GM12875 (cell line): ENCODE measurements at regions not wholly inside any gene's neighbourhood (a gene's known extent, or its start where the extent isn't known, plus 50 kb on each side); places are given as distances from the start of the nearest gene placed in this dataset.
"Not testable (repeated sequence)": the region's sequence is repeated elsewhere in the genome, so short reads cannot be mapped to it uniquely, and the experiment has no call there.

Experiments
- H3K4me3 ChIP-seq: one replicate; pipeline ENCODE4 v1.5.1; 2011; ENCODE audit warnings: low read depth, low read length, control low read depth
- TF ChIP-seq, protein P1 (sequence below): IDR thresholded peaks from 2 replicates; pipeline ENCODE4 v1.5.1; 2011; ENCODE audit warnings: low read depth, mild to moderate bottlenecking, control low read depth, inconsistent platforms, low read length, moderate library complexity, borderline replicate concordance; ENCODE audit not compliant: insufficient read depth

DNA sequence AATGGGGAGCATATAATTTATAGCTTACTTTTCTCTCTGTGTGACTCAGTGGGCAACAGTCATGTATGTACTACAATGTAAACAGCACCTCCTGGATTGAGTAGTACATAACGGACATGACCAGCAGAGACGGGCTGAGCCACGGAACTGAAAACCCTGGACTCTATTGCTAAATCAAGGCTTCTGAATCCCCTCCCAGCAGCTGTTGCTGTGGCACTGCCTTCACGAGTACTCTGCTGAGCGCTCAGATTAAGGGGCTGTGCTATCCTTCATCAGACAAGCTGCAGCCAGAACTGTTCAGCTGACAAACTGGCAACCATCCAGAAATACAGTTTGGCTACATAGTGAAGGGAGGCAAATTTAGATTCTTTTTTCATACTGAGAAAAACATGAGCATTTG lies 131.3 kb upstream of the CCDC180 start:
- no peak overlapping the region for H3K4me3 ChIP-seq
- TF ChIP-seq, protein P1, sequence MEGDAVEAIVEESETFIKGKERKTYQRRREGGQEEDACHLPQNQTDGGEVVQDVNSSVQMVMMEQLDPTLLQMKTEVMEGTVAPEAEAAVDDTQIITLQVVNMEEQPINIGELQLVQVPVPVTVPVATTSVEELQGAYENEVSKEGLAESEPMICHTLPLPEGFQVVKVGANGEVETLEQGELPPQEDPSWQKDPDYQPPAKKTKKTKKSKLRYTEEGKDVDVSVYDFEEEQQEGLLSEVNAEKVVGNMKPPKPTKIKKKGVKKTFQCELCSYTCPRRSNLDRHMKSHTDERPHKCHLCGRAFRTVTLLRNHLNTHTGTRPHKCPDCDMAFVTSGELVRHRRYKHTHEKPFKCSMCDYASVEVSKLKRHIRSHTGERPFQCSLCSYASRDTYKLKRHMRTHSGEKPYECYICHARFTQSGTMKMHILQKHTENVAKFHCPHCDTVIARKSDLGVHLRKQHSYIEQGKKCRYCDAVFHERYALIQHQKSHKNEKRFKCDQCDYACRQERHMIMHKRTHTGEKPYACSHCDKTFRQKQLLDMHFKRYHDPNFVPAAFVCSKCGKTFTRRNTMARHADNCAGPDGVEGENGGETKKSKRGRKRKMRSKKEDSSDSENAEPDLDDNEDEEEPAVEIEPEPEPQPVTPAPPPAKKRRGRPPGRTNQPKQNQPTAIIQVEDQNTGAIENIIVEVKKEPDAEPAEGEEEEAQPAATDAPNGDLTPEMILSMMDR = no peak

DNA sequence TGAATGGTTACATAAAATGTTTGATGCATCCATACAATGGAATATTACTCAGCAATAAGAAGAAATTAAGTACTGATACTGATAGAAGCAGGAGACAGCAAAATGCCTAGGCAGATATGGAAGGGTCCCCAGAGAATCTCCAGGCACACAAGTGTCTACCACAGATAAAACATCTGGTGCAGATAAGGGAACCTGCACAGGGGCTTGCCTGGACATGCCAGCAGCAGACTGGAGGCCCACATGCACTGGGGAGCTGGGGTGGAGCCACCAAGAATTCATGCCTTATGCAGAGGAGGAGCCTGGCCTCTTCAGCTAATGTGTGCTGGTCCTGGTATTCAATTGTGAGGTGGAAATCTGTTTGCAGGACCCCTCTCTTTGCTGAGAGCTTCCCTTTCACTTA lies 129.2 kb upstream of the CTSV start:
- not testable (repeated sequence) for H3K4me3 ChIP-seq

DNA sequence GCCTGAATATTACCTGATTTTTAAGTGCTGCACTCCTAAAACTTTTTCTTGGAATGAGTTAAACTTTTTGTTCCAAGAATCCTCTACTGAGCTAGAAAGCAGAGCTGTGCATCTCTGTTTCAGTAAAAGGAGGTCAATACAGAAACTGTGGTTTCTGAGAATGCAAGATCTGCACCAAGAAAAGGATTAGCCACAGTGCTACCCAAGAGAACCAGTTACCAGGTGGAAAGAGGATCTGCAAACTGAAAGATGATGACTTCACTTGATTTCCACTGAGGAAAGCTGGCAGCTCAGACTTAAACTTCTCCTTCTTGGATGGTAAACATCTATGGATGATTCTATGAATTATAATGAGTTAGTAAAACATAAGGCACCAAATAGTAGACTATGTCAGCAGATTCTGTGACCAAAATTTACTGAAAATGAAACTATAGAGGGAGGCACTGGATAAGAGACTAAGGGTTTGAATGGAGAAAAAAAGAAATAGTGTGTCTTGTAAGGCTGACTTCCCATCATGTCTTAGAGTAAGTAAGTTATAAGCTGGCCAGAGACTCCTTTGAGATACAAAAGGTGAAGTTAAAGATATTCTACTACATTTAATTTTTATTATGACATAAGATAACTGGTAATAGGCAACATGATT lies 127.7 kb upstream of the CTSV start:
- H3K4me3 ChIP-seq = not testable (repeated sequence)

- TF ChIP-seq, protein P1 = no peak
- H3K4me3 ChIP-seq = no peak overlapping the region
These were observed 121.3 kb upstream of the CTSV start for GRCh38 chr9:97160255-97160654.

DNA sequence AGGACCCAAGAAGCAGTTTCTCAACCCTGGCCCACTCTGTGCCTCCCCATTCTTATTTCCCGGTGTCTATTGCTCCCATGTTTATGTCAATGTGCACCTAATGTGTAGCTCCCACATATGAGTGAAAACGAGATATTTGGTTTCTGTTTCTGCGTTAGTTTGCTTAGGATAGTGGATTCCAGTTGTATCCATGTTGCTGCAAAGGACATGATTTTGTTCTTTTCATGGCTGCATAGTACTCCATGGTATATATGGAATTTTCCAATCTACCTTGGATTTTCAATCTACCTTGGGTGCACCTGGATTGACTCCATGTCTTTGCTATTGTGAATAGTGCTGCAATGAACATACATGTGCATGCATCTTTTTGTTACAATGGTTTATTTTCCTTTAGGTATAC lies 119.8 kb upstream of the CTSV start:
- H3K4me3 ChIP-seq = not testable (repeated sequence)

DNA sequence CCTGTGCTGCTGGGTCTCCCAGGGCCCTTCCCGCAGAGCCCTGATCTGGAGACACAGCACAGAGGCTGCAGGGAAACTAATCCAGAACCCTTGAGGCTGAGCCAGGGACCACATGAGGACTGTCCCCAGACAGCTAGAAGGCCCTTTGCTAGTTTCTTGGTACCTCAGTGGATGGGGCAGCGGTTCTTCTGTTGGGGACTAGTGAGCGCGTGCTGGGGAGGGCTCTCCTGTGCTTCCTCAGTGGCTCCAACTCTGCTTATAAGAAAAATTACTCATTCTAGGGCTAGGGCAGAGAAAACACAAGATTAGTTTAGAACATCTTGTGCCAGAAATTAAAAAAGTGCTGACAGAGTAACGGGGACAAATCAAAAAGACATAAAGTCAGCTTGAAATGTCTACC lies 116.5 kb upstream of the CTSV start:
- H3K4me3 ChIP-seq = not testable (repeated sequence)

- TF ChIP-seq, protein P1 = no peak
These were observed 115.0 kb upstream of the CTSV start for GRCh38 chr9:97153967-97154366.

DNA sequence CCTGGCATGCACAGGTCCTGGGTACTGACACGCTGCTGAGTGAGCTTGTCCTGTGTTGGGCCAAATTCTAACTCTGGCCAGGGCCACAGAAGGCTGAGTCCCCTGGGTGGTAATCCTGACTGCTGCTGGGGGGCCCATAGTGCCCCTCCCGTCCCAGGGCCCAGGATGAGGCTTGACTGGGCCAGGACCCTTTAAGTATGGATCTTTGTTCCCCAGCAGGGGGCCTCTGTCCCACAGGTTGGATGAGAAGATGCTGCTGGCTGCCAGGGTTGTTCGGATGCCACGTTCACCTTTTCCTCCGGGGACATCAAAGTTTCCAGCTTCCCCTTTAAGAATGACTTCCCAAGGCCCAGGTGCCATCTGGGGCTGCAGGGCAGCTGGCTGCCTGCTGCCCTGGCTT lies 114.2 kb upstream of the CTSV start:
- not testable (repeated sequence) for H3K4me3 ChIP-seq

More at GRCh38 chr9:97153967-97154366, 115.0 kb upstream of the CTSV start:
- no peak overlapping the region for H3K4me3 ChIP-seq

GRCh38 chr9:97150471-97150870 lies 111.5 kb upstream of the CTSV start:
- not testable (repeated sequence) for H3K4me3 ChIP-seq

- not testable (repeated sequence) for H3K4me3 ChIP-seq
These were observed 109.5 kb upstream of the CTSV start for GRCh38 chr9:97148428-97148827.

DNA sequence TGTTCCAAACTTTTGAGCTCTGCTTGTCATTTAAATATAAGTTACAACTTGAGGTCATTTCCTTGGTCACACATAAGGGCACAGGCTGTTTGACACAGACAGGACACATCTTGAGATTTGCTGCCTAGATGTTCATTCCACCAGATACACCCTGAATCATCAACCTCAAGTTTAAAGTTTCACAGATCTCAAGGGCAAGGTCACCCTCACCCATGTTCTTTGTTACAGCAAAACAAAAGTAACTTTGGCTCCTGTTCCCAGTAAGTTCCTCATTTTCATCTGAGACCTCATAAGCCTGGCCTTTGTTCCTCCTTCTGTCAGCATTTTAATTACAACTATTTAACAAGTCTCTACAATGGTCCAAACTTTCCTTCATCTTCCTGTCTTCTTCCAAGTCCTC lies 106.7 kb upstream of the CTSV start:
- not testable (repeated sequence) for H3K4me3 ChIP-seq

GRCh38 chr9:97140566-97140965 lies 101.6 kb upstream of the CTSV start:
- TF ChIP-seq, protein P1 = no peak

More at GRCh38 chr9:97140566-97140965, 101.6 kb upstream of the CTSV start:
- H3K4me3 ChIP-seq = no peak overlapping the region
